Activated naive CD4-positive, alpha-beta T cell treated with anti-CD3 and anti-CD28 coated beads for 36 hours (primary cell): ENCODE measurements at regions not wholly inside any gene's neighbourhood (a gene's known extent, or its start where the extent isn't known, plus 50 kb on each side); places are given as distances from the start of the nearest gene placed in this dataset.

Source experiments
- CTCF ChIA-PET: fragments of 350-600 bp; sonication (Branson Sonifier 250); formaldehyde crosslinking; loops from one replicate; lab custom pipeline; 2021; ENCODE audit warnings: antibody characterized with exemption; lab: Charles Lee
- DNase-seq: peaks from one replicate; pipeline ENCODE4 v3.0.0-alpha.2; 2020
- H3K27ac Mint-ChIP-seq: one replicate; pipeline ENCODE4 v1.8.0; 2021; ENCODE audit warnings: mild to moderate bottlenecking, mixed read lengths
- H3K27me3 Mint-ChIP-seq: one replicate; pipeline ENCODE4 v1.8.0; 2021; ENCODE audit warnings: low read depth, mixed read lengths
- H3K36me3 Mint-ChIP-seq: one replicate; pipeline ENCODE4 v1.8.0; 2021; ENCODE audit warnings: low read depth, mixed read lengths
- H3K4me1 Mint-ChIP-seq: one replicate; pipeline ENCODE4 v1.8.0; 2021; ENCODE audit warnings: low read depth, mixed read lengths
- H3K4me3 Mint-ChIP-seq: one replicate; pipeline ENCODE4 v1.8.0; 2021; ENCODE audit warnings: mild to moderate bottlenecking, moderate library complexity, mixed read lengths
- H3K9me3 Mint-ChIP-seq: one replicate; pipeline ENCODE4 v1.8.0; 2021; ENCODE audit warnings: mixed read lengths
- intact Hi-C: fragments of 100-400 bp; cut with micrococcal nuclease; formaldehyde crosslinking; loops from one replicate; pipeline ENCODE4 v1.15.1; 2023

DNA sequence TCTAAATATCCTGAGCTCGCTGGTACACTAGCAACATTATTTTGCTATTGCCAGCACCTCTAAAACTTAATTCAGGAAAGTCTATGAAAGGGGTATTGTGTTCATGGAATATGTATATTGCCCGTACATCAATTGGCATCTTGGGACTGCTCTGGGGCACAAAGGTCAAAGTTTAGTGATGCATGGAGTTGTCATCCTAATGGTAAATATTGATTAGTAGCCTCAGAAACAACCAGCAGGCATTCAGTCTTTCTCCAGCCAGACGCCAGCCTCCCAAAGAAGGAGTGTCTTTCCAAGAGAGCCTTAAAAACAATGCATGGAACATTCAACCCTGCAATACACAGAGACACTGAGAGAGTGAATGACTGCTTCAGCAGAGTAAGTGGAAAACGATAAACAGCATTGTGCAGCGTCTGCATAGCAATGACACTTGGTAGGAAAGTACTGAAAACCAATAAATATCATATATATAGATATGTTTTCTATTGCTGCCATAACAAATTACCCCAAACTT is 377.3 kb downstream of the SHQ1 start:
- H3K27ac Mint-ChIP-seq = no peak overlapping the region
- intact Hi-C loops = no loop called here
- no peak overlapping the region for H3K4me3 Mint-ChIP-seq
- peaks cover 24% of the 10 kb centered on the region for H3K4me1 Mint-ChIP-seq
- peaks cover 3% of the 10 kb centered on the region for H3K27me3 Mint-ChIP-seq
- DNase-seq = no peak
- CTCF ChIA-PET = interaction anchor here (0.5 kb wide), 1 partner anchor 123 kb away, joined by 4 read pairs; no protein-coding TSS in a partner anchor
- H3K36me3 Mint-ChIP-seq = peaks cover 1% of the 10 kb centered on the region
- H3K9me3 Mint-ChIP-seq = no peaks in the 10 kb centered on the region

DNA sequence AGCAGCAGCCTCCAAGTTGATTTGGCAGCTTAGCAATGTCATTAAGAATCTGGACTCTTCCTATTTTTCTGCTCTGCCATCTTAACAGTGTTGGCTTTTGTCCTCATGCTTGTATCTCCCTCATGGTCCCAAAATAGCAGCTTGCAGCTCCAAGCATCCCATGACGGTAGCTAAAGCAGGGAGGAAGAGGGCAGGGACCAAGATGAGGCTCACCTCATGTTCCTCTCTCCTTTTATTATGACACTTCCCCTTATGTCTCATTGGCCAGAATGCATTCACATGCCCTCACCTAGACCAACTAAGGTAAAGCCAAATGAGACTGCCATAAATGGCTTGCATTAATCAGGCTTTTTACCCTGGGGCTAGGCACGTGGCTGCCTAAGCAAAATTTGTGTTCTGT is 382.4 kb downstream of the SHQ1 start:
- Mint-ChIP-seq H3K27ac (no peak overlapping the region), H3K36me3 (no peaks in the 10 kb centered on the region), H3K9me3 (no peaks in the 10 kb centered on the region), H3K4me3 (no peak overlapping the region), H3K4me1 (no peaks in the 10 kb centered on the region), H3K27me3 (peaks cover 8% of the 10 kb centered on the region)
- CTCF ChIA-PET = interaction anchor here (0.8 kb wide), 1 partner anchor 10 kb away, joined by 3 read pairs; no protein-coding TSS in a partner anchor
- intact Hi-C loops = no loop called here
- no peak for DNase-seq

DNA sequence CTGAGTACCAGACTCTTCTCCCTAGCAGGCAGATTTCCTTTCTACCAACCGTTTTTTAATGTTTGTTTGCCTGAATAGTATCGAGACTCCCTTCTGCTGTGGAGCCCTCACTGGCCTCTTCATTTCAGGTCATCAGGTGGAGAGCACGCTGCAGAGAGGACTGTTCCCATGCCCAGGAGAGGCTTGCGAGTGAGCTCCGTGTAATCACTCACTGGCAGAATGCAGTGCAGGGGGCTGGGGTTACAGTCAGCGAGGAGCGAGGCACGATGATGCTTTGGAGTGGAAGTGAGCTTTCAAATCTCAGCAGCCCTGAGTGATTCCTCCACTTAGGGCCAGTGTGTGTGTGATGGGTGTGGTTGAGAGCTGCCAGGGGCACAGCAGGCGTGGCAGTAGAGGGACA is 385.2 kb downstream of the SHQ1 start:
- H3K27ac Mint-ChIP-seq = no peak overlapping the region
- no peaks in the 10 kb centered on the region for H3K9me3 Mint-ChIP-seq
- H3K4me3 Mint-ChIP-seq = no peak overlapping the region
- peaks cover 14% of the 10 kb centered on the region for H3K27me3 Mint-ChIP-seq
- DNase-seq = no peak
- intact Hi-C loops = no loop called here
- no peaks in the 10 kb centered on the region for H3K4me1 Mint-ChIP-seq
- H3K36me3 Mint-ChIP-seq = no peaks in the 10 kb centered on the region
- CTCF ChIA-PET = interaction anchor here (0.7 kb wide), 1 partner anchor 69 kb away, joined by 3 read pairs; no protein-coding TSS in a partner anchor

DNA sequence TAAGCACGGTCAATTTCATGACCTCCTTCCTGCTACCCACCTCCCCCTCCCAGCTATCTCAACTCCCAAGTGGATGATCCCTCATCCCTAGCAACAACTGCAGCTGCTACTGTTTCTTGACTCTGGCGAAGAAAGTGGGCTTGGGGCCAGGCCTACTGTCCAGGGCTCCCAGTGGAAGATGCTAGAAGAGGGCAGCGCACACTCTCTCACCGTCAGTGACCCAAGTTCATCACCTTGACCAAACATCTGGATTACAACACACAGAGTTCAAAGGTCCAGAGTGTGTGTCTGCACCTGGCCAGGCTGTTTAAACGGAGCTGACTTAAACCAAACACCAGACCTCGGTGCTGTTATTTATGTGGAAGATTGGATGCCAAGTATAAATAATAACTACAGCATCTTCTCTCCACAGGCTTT is 385.6 kb downstream of the SHQ1 start:
- no peak overlapping the region for H3K27ac Mint-ChIP-seq
- H3K36me3 Mint-ChIP-seq = no peaks in the 10 kb centered on the region
- no peak for DNase-seq
- no peaks in the 10 kb centered on the region for H3K9me3 Mint-ChIP-seq
- CTCF ChIA-PET = interaction anchor here (0.7 kb wide), 1 partner anchor 68 kb away, joined by 3 read pairs; no protein-coding TSS in a partner anchor
- H3K4me3 Mint-ChIP-seq = no peak overlapping the region
- H3K4me1 Mint-ChIP-seq = no peaks in the 10 kb centered on the region
- intact Hi-C loops = no loop called here
- H3K27me3 Mint-ChIP-seq = peaks cover 14% of the 10 kb centered on the region

DNA sequence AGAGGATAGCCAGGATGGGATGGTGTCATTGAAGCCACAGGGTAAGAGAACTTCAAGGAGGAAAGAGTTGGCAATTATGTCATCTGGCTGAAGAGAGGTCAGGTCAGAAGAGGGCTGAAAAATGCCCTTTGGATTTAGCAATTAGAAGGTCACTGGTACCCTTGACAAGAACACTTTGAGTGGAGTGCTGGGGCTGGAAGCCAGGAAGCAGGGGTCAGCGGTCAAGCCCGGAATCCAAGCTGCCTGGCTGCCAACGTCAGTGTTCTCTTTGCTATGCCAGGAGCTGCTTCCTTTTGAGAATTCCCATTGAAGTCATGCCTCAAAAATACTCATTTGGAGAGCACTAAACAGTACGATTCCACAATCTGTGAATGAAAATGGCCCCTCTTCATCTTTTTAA is 386.5 kb downstream of the SHQ1 start:
- Mint-ChIP-seq H3K27ac (no peak overlapping the region), H3K36me3 (no peaks in the 10 kb centered on the region), H3K9me3 (no peaks in the 10 kb centered on the region), H3K27me3 (peaks cover 12% of the 10 kb centered on the region), H3K4me3 (no peak overlapping the region), H3K4me1 (no peaks in the 10 kb centered on the region)
- CTCF ChIA-PET = no interaction called here
- no peak for DNase-seq
- intact Hi-C loops = no loop called here

DNA sequence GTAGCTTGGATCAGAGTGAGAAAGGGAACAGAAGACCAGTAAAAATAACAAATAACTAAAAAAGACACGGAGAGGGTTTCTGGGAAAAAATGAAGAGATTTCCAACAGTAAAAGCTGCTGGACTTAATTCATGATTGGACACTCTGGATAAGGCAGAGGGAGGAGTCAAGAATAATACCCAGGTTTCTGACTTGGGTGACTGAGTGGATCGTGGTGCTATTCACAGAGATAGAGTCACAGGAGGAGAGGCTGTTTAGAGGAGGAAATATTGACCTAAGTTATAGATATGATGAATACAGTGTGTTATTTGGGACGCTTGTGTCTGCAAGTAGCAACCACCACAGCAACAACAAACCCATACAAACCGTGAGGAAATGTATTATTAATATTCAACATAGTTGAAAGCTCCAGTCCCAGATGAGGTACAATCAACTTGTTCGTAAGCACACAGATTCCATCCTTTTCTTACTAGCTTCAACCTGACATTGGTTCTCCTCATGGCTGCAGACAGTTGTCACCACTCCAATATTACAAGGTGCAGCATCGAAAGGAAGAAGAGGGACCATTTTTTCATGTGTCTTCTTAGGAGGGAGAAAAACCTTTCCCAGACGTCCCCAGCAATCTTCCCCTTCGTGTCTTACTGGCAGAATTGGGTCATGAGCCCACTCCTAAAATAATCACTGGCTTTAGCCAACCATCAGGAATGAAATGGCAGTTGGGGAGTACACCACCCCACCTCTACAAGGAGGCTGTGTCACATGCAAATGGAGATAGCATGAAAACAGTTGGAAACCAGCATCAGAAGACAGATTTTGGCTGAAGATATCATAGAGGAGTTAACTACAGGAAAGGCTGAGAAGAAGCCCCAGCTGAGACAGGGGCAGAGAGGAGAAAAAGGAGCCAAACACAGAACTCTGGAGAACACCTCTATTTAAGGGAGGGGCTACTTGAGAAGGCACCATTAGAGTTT is 387.8 kb downstream of the SHQ1 start:
- no peak overlapping the region for H3K27ac Mint-ChIP-seq
- no peak overlapping the region for H3K4me3 Mint-ChIP-seq
- H3K4me1 Mint-ChIP-seq = peaks cover 5% of the 10 kb centered on the region
- DNase-seq = no peak
- intact Hi-C loops = no loop called here
- no peaks in the 10 kb centered on the region for H3K9me3 Mint-ChIP-seq
- no peaks in the 10 kb centered on the region for H3K36me3 Mint-ChIP-seq
- CTCF ChIA-PET = no interaction called here
- peaks cover 10% of the 10 kb centered on the region for H3K27me3 Mint-ChIP-seq

DNA sequence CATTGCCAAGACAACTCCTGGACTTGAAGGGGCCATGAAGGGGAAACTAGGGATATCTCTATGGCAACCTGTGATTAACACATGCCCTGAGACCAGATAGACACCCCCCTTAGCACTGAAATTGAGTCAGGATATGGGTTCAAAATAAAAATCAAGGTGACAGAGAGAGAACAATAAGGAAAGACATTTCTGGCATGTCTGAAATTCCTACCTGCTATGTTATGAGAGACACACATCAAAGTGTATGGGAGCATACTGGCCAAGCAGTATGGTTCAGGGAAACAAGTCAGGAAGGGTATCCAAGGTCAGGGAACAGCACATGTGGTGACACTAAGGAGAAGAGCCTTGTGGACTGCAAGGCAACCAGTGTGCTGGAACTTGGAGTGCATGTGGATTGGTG is 388.7 kb downstream of the SHQ1 start:
- no peaks in the 10 kb centered on the region for H3K9me3 Mint-ChIP-seq
- intact Hi-C loops = no loop called here
- no peaks in the 10 kb centered on the region for H3K36me3 Mint-ChIP-seq
- peaks cover 14% of the 10 kb centered on the region for H3K4me1 Mint-ChIP-seq
- DNase-seq = no peak
- H3K27ac Mint-ChIP-seq = no peak overlapping the region
- CTCF ChIA-PET = no interaction called here
- no peak overlapping the region for H3K4me3 Mint-ChIP-seq
- H3K27me3 Mint-ChIP-seq = peaks cover 10% of the 10 kb centered on the region

DNA sequence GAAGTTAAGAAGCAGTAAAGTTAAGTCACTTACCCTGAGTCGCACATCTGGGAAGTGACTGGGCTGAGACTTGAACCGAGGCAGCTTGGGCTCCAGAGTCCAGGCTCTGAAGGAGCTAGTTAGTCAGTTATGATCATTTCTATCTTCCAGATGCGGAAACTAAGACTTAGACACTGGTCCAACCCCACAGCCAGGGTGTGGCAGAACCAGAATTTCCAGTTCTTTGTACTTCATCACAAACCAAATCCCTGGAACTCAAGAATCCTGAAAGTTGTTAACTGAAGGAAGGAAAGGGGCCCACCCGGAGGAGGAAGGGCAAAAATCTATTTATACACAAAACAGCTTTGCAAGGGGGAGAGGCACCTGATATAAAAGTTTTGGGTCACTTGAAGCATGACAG is 389.9 kb downstream of the SHQ1 start:
- DNase-seq = no peak
- no peaks in the 10 kb centered on the region for H3K9me3 Mint-ChIP-seq
- H3K27me3 Mint-ChIP-seq = peaks cover 17% of the 10 kb centered on the region
- intact Hi-C loops = no loop called here
- H3K4me1 Mint-ChIP-seq = peaks cover 17% of the 10 kb centered on the region
- H3K27ac Mint-ChIP-seq = no peak overlapping the region
- H3K4me3 Mint-ChIP-seq = no peak overlapping the region
- H3K36me3 Mint-ChIP-seq = no peaks in the 10 kb centered on the region
- CTCF ChIA-PET = no interaction called here

DNA sequence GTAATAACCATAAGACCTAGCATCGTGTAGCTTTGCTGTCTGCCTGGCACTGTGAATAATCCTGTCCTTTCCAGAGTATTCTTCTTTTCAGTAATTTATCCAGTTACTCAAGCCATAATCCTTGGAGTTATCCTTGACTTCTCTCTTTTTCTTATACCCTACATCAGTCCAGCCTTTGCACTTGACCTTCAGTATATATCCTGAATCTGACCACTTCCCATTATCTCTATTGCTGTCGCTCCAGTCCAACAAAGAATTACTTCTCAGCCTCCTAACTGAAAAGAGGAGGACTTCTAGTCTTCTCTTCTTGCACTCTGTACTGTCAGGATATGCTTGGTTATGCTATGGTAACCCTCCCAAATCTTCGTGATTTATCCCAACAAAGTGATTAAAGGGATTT is 393.8 kb downstream of the SHQ1 start:
- no peak overlapping the region for H3K4me3 Mint-ChIP-seq
- intact Hi-C loops = no loop called here
- H3K36me3 Mint-ChIP-seq = no peaks in the 10 kb centered on the region
- no peak overlapping the region for H3K27ac Mint-ChIP-seq
- peaks cover 17% of the 10 kb centered on the region for H3K4me1 Mint-ChIP-seq
- peaks cover 27% of the 10 kb centered on the region for H3K27me3 Mint-ChIP-seq
- H3K9me3 Mint-ChIP-seq = no peaks in the 10 kb centered on the region
- CTCF ChIA-PET = no interaction called here
- DNase-seq = no peak

DNA sequence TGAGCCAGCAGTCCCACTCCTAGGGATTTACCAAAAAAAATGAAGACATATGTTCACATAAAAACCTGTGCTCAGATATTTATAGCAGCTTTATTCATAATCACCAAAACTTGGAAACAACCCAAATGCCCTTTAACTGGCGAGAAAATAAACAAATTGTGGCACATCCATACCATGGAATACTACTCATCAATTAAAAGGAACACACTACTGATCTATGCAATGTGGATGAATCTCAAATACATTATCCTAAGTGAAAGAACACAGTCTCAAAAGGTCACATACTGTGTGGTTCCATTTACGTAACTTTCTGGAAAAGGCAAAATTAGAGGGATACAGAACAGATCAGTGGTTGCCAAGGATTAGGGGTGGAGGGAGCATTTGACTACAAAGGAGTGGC is 394.5 kb downstream of the SHQ1 start:
- Mint-ChIP-seq H3K27ac (no peak overlapping the region), H3K36me3 (no peaks in the 10 kb centered on the region), H3K9me3 (no peaks in the 10 kb centered on the region), H3K4me3 (no peak overlapping the region), H3K27me3 (peaks cover 27% of the 10 kb centered on the region), H3K4me1 (peaks cover 17% of the 10 kb centered on the region)
- CTCF ChIA-PET = no interaction called here
- no peak for DNase-seq
- intact Hi-C loops = no loop called here

DNA sequence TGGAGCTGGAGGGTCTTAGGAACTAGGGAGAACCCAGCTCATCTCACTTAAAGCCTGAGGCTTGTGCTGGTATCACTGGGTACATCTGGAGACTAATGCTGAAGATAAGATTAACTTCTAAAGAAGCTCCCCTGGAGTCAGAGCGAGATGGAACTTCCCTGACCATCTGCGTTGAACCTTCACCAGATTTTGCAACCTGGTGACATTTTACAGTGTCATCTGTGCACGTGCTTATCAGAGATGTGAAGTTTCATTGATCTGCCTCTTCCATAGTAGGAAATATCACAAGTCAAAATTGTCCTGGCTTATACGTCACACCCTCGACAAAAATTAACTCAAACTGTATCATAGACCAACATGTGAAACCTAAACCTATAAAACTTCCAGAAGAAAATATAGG is 395.5 kb downstream of the SHQ1 start:
- intact Hi-C loops = no loop called here
- no peak for DNase-seq
- Mint-ChIP-seq H3K27ac (no peak overlapping the region), H3K4me1 (peaks cover 17% of the 10 kb centered on the region), H3K27me3 (peaks cover 27% of the 10 kb centered on the region), H3K36me3 (no peaks in the 10 kb centered on the region), H3K9me3 (no peaks in the 10 kb centered on the region), H3K4me3 (no peak overlapping the region)
- CTCF ChIA-PET = interaction anchor here (0.6 to 1.0 kb wide), 2 partner anchors 16 to 61 kb away, joined by 3 to 4 read pairs; no protein-coding TSS in a partner anchor

DNA sequence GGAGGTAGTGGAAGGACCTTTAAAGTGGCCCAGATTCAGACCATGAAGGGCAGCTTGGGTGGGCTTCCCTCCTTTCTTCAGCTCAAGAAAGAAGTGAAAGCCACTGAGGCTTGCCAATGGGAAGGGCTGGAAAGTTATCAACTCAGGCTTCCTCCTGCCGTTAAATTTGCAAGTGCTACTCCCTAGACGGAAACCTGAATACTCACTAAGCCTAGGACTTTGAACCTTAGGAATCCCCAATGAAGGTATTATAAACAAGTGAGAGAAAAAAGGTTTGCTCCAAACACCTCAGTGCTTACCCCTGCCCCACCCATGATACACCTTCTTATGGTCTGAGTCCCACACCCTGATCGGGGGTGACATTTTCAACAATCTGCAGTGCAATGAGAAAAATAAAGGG is 396.4 kb downstream of the SHQ1 start:
- peaks cover 27% of the 10 kb centered on the region for H3K27me3 Mint-ChIP-seq
- CTCF ChIA-PET = interaction anchor here (1.0 kb wide), 1 partner anchor 17 kb away, joined by 4 read pairs; no protein-coding TSS in a partner anchor
- no peaks in the 10 kb centered on the region for H3K36me3 Mint-ChIP-seq
- DNase-seq = no peak
- no peak overlapping the region for H3K4me3 Mint-ChIP-seq
- no peak overlapping the region for H3K27ac Mint-ChIP-seq
- intact Hi-C loops = no loop called here
- H3K4me1 Mint-ChIP-seq = peaks cover 18% of the 10 kb centered on the region
- no peaks in the 10 kb centered on the region for H3K9me3 Mint-ChIP-seq
